ENCODE measurements at regions not wholly inside any gene's neighbourhood (a gene's known extent, or its start where the extent isn't known, plus 50 kb on each side); places are given as distances from the start of the nearest gene placed in this dataset.
"Not testable (repeated sequence)": the region's sequence is repeated elsewhere in the genome, so short reads cannot be mapped to it uniquely, and the experiment has no call there.

DNA sequence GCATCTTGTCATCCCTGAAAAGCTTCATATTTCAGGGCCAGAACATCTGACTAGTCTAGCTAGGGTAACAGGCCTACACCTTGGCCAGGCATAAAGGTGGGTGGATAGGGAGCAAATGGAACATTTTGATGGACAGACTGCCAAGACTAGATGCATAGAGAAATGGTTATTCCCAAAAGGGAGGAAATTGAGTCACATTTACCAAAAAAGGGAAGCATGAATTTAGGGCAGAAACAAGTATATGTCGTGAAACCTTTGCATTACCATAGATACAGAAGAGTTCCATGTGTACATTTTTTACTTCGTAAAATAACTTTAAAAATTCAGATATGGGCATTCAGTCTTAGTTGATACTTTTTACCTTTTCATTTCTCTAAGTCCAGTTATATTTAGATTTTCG, 101.3 kb upstream of the ZEB2 start:
- H3K9me3 ChIP-seq (ENCODE audit: control insufficient read depth, low read length): no peaks in the 10 kb centered on the region
- no peaks in the 10 kb centered on the region for H3K4me1 ChIP-seq
- no peak overlapping the region for H3K4me2 ChIP-seq (ENCODE audit: low read length)
- H3K27ac ChIP-seq: no peak overlapping the region
- H3K9ac ChIP-seq: no peak overlapping the region
- H3K4me3 ChIP-seq (ENCODE audit: low read depth, low read length): no peak overlapping the region
- no peaks in the 10 kb centered on the region for H3K36me3 ChIP-seq (ENCODE audit: control insufficient read depth, insufficient read depth, low read length)
- H3K27me3 ChIP-seq (ENCODE audit: control insufficient read depth, insufficient read depth, low read length): no peaks in the 10 kb centered on the region
- no peaks in the 10 kb centered on the region for H3K79me2 ChIP-seq
- TF ChIP-seq, protein P1, sequence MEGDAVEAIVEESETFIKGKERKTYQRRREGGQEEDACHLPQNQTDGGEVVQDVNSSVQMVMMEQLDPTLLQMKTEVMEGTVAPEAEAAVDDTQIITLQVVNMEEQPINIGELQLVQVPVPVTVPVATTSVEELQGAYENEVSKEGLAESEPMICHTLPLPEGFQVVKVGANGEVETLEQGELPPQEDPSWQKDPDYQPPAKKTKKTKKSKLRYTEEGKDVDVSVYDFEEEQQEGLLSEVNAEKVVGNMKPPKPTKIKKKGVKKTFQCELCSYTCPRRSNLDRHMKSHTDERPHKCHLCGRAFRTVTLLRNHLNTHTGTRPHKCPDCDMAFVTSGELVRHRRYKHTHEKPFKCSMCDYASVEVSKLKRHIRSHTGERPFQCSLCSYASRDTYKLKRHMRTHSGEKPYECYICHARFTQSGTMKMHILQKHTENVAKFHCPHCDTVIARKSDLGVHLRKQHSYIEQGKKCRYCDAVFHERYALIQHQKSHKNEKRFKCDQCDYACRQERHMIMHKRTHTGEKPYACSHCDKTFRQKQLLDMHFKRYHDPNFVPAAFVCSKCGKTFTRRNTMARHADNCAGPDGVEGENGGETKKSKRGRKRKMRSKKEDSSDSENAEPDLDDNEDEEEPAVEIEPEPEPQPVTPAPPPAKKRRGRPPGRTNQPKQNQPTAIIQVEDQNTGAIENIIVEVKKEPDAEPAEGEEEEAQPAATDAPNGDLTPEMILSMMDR (IDR thresholded peaks at IDR 0.05): no peak
- no peak overlapping the region for H2AFZ ChIP-seq

DNA sequence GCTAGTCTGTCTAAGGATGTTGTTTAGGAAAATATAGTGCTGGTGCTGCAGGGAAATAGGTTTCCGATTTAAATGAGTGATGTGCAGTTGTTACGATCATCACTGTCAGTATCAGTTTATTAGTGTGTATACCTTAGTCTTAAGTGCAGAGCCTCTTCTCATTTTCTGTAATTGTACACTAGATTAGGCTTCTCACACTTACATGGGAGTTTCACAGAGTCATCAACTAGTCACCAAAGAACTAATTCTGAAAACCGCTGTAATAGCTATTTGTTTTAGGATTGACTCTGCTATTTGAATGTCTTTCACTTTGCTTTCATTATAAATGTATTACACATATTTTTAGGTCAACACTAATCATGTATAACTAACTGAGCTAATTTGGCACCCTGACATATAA, 99.8 kb upstream of the ZEB2 start:
- Histone ChIP-seq H3K79me2 (no peaks in the 10 kb centered on the region), H3K27me3 (ENCODE audit: control insufficient read depth, insufficient read depth, low read length) (no peaks in the 10 kb centered on the region), H3K4me1 (no peaks in the 10 kb centered on the region), H3K27ac (no peak overlapping the region), H3K4me2 (ENCODE audit: low read length) (no peak overlapping the region), H3K36me3 (ENCODE audit: control insufficient read depth, insufficient read depth, low read length) (no peaks in the 10 kb centered on the region), H3K4me3 (ENCODE audit: low read depth, low read length) (no peak overlapping the region), H3K9ac (no peak overlapping the region), H2AFZ (no peak overlapping the region), H3K9me3 (ENCODE audit: control insufficient read depth, low read length) (no peaks in the 10 kb centered on the region)
- TF ChIP-seq, protein P1 (IDR thresholded peaks at IDR 0.05): no peak

DNA sequence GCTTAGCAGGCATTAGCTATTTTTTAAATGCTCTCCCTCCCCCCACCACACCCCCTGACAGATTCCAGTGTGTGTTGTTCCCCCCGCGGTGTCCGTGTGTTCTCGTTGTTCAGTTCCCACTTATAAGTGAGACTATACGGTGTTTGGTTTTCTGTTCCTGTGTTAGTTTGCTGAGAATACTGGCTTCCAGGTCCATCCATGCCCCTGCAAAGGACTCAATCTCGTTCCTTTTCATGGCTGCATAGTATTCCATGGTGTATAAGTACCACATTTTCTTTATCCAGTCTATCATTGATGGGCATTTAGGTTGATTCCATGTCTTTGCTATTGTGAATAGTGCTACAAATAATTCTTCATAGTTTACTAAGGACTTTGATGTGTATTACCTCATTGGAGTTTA, 97.3 kb upstream of the ZEB2 start:
- H3K4me2 ChIP-seq (ENCODE audit: low read length); H3K9ac ChIP-seq; H3K79me2 ChIP-seq; H3K27ac ChIP-seq; H3K9me3 ChIP-seq (ENCODE audit: control insufficient read depth, low read length); H3K27me3 ChIP-seq (ENCODE audit: control insufficient read depth, insufficient read depth, low read length); H3K4me3 ChIP-seq (ENCODE audit: low read depth, low read length); H3K4me1 ChIP-seq; H2AFZ ChIP-seq; H3K36me3 ChIP-seq (ENCODE audit: control insufficient read depth, insufficient read depth, low read length): not testable (repeated sequence)

DNA sequence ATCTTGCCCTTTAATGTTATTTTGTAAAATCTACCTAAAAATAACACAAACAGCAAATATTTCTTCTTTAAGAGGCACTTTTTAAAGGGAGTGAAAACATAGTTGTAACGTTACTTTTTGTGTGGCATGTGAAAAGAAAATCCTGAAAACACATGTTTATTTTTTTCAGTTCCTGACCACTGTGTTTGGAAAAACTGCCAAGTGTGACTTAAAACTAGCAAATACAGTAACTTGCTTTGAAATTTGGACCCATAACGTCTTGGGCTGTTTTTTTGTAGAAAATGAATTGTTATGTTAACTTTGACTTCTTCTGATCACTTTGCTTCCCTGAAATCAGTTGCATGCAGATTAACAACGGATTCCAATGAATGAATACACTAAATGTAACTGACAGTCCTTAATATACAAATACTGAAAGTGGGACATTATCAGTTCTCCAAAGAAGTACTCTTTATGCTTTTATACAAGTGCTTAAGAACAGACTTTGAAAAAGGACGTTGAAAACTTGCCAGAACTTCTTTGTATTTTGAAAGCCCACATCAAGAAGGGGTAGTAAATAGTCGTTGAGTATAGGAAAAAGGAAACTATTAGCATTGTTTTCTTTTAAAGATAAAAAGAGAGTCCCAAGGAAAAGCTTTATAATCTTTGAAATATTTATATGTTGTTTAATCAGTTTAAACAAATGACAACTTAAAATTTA, 96.1 kb upstream of the ZEB2 start:
- Histone ChIP-seq H3K27ac (no peak overlapping the region), H3K79me2 (no peaks in the 10 kb centered on the region), H3K36me3 (ENCODE audit: control insufficient read depth, insufficient read depth, low read length) (no peaks in the 10 kb centered on the region), H3K4me3 (ENCODE audit: low read depth, low read length) (no peak overlapping the region), H2AFZ (no peak overlapping the region), H3K27me3 (ENCODE audit: control insufficient read depth, insufficient read depth, low read length) (no peaks in the 10 kb centered on the region), H3K4me2 (ENCODE audit: low read length) (no peak overlapping the region), H3K9ac (no peak overlapping the region), H3K4me1 (no peaks in the 10 kb centered on the region), H3K9me3 (ENCODE audit: control insufficient read depth, low read length) (no peaks in the 10 kb centered on the region)
- TF ChIP-seq, protein P1 (IDR thresholded peaks at IDR 0.05): no peak

DNA sequence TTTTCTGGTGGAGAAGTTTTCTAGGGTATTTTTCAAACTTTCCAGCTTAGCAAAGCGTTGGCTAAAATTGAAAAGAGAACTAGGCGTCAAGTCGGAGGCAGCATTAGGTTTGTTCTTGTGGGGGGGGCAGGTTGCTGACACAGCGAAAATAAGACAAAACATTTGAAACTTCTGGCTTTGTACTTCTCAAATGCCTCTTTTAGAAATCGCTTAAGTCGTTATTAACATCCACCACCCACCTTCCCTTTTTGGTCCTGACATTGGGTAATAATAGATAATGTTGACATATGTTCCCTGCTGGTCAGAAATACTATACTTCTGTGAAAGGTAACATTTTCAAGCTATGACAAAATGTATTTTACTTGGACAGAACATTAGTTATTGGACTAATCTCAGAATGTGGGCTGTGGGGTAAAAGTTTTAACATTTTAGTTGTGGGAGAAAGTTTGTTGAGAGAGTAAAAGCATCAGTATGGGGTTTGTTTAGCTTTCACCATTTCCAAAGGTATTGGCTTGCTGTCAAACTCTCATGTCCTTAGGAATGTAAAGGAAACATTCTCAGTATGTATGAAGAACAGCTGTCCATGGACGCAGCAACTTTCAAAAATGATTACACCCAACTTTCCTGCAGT, 88.1 kb upstream of the ZEB2 start:
- Histone ChIP-seq H3K4me2 (ENCODE audit: low read length) (no peak overlapping the region), H3K9ac (no peak overlapping the region), H3K9me3 (ENCODE audit: control insufficient read depth, low read length) (no peaks in the 10 kb centered on the region), H3K27me3 (ENCODE audit: control insufficient read depth, insufficient read depth, low read length) (no peaks in the 10 kb centered on the region), H3K4me1 (no peaks in the 10 kb centered on the region), H3K4me3 (ENCODE audit: low read depth, low read length) (no peak overlapping the region), H2AFZ (no peak overlapping the region), H3K36me3 (ENCODE audit: control insufficient read depth, insufficient read depth, low read length) (no peaks in the 10 kb centered on the region), H3K79me2 (no peaks in the 10 kb centered on the region), H3K27ac (no peak overlapping the region)
- TF ChIP-seq, protein P1 (IDR thresholded peaks at IDR 0.05): no peak

Data from parathyroid adenoma (tissue), 2 donors.